ENCODE measurements at regions not wholly inside any gene's neighbourhood (a gene's known extent, or its start where the extent isn't known, plus 50 kb on each side); places are given as distances from the start of the nearest gene placed in this dataset.

- no peaks in the 10 kb centered on the region for H3K36me3 ChIP-seq (ENCODE audit: control insufficient read depth, insufficient read depth, low read length)
- no peak for DNase-seq (ENCODE audit: low read depth)
- no peaks in the 10 kb centered on the region for H3K27me3 ChIP-seq (ENCODE audit: control insufficient read depth, insufficient read depth, low read length)
- TF ChIP-seq CTCF (IDR thresholded peaks at IDR 0.05; ENCODE audit: insufficient read depth, low read length, poor library complexity, severe bottlenecking): no peak
- no peak overlapping the region for H3K4me3 ChIP-seq (ENCODE audit: low read depth, low read length)
Observed at GRCh38 chr6:105566503-105566902, 163.6 kb upstream of the PREP start.

DNA sequence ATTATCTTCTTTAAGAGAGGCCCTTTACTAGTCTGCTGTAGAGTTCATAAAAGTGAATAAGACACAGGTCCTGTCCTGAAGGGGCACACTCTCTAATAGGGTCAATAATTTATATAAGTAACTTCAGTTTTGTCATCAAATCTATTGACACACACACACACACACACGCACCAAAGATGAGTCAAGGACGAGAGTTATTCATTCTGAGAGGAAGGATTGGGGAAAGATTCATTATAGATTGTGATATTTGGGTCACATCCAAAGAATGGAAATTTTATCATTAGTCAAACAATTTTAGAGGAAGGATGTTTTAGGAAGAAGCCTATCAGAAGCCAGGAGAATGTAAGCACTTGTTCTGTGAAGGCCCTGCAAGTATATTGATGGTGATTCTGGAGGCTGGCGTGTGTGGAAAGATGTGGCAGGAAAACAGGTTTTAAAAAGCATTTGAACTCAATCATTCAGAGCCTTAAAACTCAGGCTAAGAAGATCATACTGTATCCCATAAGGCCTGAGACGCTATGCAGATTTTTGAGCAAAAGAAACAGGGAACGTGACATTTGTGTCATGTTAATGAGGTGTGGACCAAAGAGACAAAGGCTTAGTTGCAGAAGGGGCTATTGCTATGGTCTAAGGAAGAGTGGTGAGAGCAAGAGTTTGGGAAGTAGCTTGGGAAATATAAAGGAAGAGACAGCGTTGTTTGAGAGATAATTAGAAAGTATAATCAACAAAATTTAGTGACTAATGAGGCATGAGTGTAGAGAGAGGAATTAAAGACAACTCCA, 161.4 kb upstream of the PREP start:
- H3K36me3 ChIP-seq (ENCODE audit: control insufficient read depth, insufficient read depth, low read length): no peaks in the 10 kb centered on the region
- H3K27me3 ChIP-seq (ENCODE audit: control insufficient read depth, insufficient read depth, low read length): no peaks in the 10 kb centered on the region
- DNase-seq (ENCODE audit: low read depth): no peak
- TF ChIP-seq CTCF (IDR thresholded peaks at IDR 0.05; ENCODE audit: insufficient read depth, low read length, poor library complexity, severe bottlenecking): no peak
- no peak overlapping the region for H3K4me3 ChIP-seq (ENCODE audit: low read depth, low read length)

DNA sequence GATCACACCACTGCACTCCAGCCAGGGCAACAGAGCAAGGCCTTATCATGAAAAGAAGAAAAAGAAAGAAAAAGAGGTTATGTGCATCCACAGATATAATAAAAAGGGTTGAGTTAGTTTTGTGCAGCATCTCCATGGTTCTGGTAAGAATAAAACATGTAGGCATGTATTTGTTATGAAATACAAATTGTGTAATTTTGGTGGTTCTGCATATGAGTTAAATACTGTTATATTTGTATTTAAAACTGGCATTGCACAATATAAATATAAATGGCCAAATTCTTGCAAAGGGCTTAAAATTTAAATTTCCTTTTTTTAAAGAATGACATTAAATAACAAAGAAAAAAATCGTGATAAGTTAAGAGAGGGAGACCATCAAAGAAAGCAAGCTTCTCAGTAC, 159.1 kb upstream of the PREP start:
- Histone ChIP-seq H3K36me3 (ENCODE audit: control insufficient read depth, insufficient read depth, low read length) (no peaks in the 10 kb centered on the region), H3K27me3 (ENCODE audit: control insufficient read depth, insufficient read depth, low read length) (no peaks in the 10 kb centered on the region), H3K4me3 (ENCODE audit: low read depth, low read length) (no peak overlapping the region)
- TF ChIP-seq CTCF (IDR thresholded peaks at IDR 0.05; ENCODE audit: insufficient read depth, low read length, poor library complexity, severe bottlenecking): no peak
- no peak for DNase-seq (ENCODE audit: low read depth)

GRCh38 chr6:105561486-105561885, 158.6 kb upstream of the PREP start:
- Histone ChIP-seq H3K27me3 (ENCODE audit: control insufficient read depth, insufficient read depth, low read length) (no peaks in the 10 kb centered on the region), H3K36me3 (ENCODE audit: control insufficient read depth, insufficient read depth, low read length) (no peaks in the 10 kb centered on the region), H3K4me3 (ENCODE audit: low read depth, low read length) (no peak overlapping the region)
- no peak for DNase-seq (ENCODE audit: low read depth)
- no peak for TF ChIP-seq CTCF (IDR thresholded peaks at IDR 0.05; ENCODE audit: insufficient read depth, low read length, poor library complexity, severe bottlenecking)

GRCh38 chr6:105560611-105561066, 157.8 kb upstream of the PREP start:
- Histone ChIP-seq H3K27me3 (ENCODE audit: control insufficient read depth, insufficient read depth, low read length) (no peaks in the 10 kb centered on the region), H3K36me3 (ENCODE audit: control insufficient read depth, insufficient read depth, low read length) (no peaks in the 10 kb centered on the region), H3K4me3 (ENCODE audit: low read depth, low read length) (no peak overlapping the region)
- no peak for DNase-seq (ENCODE audit: low read depth)
- no peak for TF ChIP-seq CTCF (IDR thresholded peaks at IDR 0.05; ENCODE audit: insufficient read depth, low read length, poor library complexity, severe bottlenecking)

DNA sequence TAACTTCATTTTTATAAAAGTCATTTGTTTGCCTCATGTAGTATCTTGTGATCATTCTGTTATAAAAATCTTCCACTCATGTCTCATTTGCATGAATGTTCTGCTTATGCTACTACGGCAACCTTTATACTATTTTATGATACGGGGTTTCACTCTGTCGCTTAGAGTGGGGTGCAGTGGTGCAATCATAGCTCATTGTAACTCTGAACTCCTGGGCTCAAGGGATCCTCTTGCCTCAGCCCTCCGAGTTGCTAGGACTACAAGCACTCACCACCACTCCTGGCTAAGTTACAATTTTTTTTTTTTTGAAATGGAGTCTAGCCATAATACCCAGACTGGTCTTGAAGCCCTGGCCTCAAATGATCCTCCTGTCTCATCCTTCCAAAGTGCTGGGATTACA, 154.4 kb upstream of the PREP start:
- Histone ChIP-seq H3K4me3 (ENCODE audit: low read depth, low read length) (no peak overlapping the region), H3K36me3 (ENCODE audit: control insufficient read depth, insufficient read depth, low read length) (no peaks in the 10 kb centered on the region), H3K27me3 (ENCODE audit: control insufficient read depth, insufficient read depth, low read length) (no peaks in the 10 kb centered on the region)
- no peak for TF ChIP-seq CTCF (IDR thresholded peaks at IDR 0.05; ENCODE audit: insufficient read depth, low read length, poor library complexity, severe bottlenecking)
- no peak for DNase-seq (ENCODE audit: low read depth)
